HEK293T (cell line): ENCODE measurements at regions not wholly inside any gene's neighbourhood (a gene's known extent, or its start where the extent isn't known, plus 50 kb on each side); places are given as distances from the start of the nearest gene placed in this dataset.

Experiments used
- ARNT ChIP-seq: fragments of 450-650 bp; IDR thresholded peaks from 2 replicates; pipeline ENCODE4 v1.6.1; 2017; ENCODE audit warnings: mild to moderate bottlenecking
- BHLHE40 ChIP-seq: fragments of 450-650 bp; IDR thresholded peaks from 2 replicates; pipeline ENCODE4 v1.6.1; 2016; ENCODE audit warnings: mild to moderate bottlenecking, moderate library complexity, borderline replicate concordance
- CTBP1 ChIP-seq: fragments of 450-650 bp; IDR thresholded peaks from 2 replicates; pipeline ENCODE4 v1.6.1; 2016; ENCODE audit warnings: borderline replicate concordance
- ELF4 ChIP-seq: fragments of 450-650 bp; IDR thresholded peaks from 2 replicates; pipeline ENCODE4 v1.6.1; 2017; ENCODE audit warnings: antibody characterized with exemption
- FOXA1 ChIP-seq: fragments of 450-650 bp; IDR thresholded peaks from 2 replicates; pipeline ENCODE4 v1.6.1; 2016; ENCODE audit warnings: mild to moderate bottlenecking
- FOXK2 ChIP-seq: fragments of 450-650 bp; IDR thresholded peaks from 2 replicates; pipeline ENCODE4 v1.6.1; 2016; ENCODE audit warnings: mild to moderate bottlenecking
- FOXM1 ChIP-seq: fragments of 450-650 bp; IDR thresholded peaks from 2 replicates; pipeline ENCODE4 v1.6.1; 2017; ENCODE audit warnings: mild to moderate bottlenecking, borderline replicate concordance
- HDGF ChIP-seq: fragments of 450-650 bp; IDR thresholded peaks from 2 replicates; pipeline ENCODE4 v1.6.1; 2017; ENCODE audit warnings: antibody characterized with exemption, borderline replicate concordance
- L3MBTL2 ChIP-seq: fragments of 450-650 bp; conservative IDR thresholded peaks from 2 replicates; pipeline ENCODE4 v1.6.1; 2016; ENCODE audit warnings: mild to moderate bottlenecking
- LEF1 ChIP-seq: fragments of 450-650 bp; IDR thresholded peaks from 2 replicates; pipeline ENCODE4 v1.6.1; 2017; ENCODE audit warnings: mild to moderate bottlenecking, borderline replicate concordance
- NFRKB ChIP-seq: fragments of 450-650 bp; IDR thresholded peaks from 2 replicates; pipeline ENCODE4 v1.6.1; 2016; ENCODE audit warnings: mild to moderate bottlenecking, moderate library complexity
- SP1 ChIP-seq: fragments of 450-650 bp; IDR thresholded peaks from 2 replicates; pipeline ENCODE4 v1.6.1; 2017
- SUZ12 ChIP-seq: fragments of 450-650 bp; IDR thresholded peaks from 2 replicates; pipeline ENCODE4 v1.6.1; 2016; ENCODE audit warnings: mild to moderate bottlenecking
- TARDBP ChIP-seq: fragments of 450-650 bp; IDR thresholded peaks from 2 replicates; pipeline ENCODE4 v1.6.1; 2016

- TF ChIP-seq SUZ12: no peak
- no peak for TF ChIP-seq ELF4
- TF ChIP-seq FOXM1: no peak
- no peak for TF ChIP-seq SP1
- TF ChIP-seq CTBP1: no peak
- no peak for TF ChIP-seq ARNT
- TF ChIP-seq BHLHE40: no peak
- TF ChIP-seq FOXK2: no peak
- no peak for TF ChIP-seq L3MBTL2
- TF ChIP-seq LEF1: no peak
- no peak for TF ChIP-seq HDGF
- TF ChIP-seq NFRKB: no peak
- no peak for TF ChIP-seq FOXA1
- TF ChIP-seq TARDBP: no peak
Observed at GRCh38 chrX:8272821-8273220, 101.8 kb upstream of the VCX2 start.
